Neutrophil (primary cell): ENCODE measurements at regions not wholly inside any gene's neighbourhood (a gene's known extent, or its start where the extent isn't known, plus 50 kb on each side); places are given as distances from the start of the nearest gene placed in this dataset.
"Not testable (repeated sequence)": the region's sequence is repeated elsewhere in the genome, so short reads cannot be mapped to it uniquely, and the experiment has no call there.

ENCODE experiments used
- H3K27ac ChIP-seq: fragments of 200-600 bp; sonication (generic); 2 replicates; pipeline ENCODE4 v1.5.1; 2016; ENCODE audit warnings: mild to moderate bottlenecking, moderate library complexity
- H3K27me3 ChIP-seq: fragments of 200-600 bp; sonication (generic); 2 replicates; pipeline ENCODE4 v1.6.0; 2016; ENCODE audit warnings: mild to moderate bottlenecking
- H3K36me3 ChIP-seq: fragments of 200-600 bp; sonication (generic); 2 replicates; pipeline ENCODE4 v1.5.1; 2017
- H3K4me1 ChIP-seq, 2 experiments: fragments of 200-600 bp in 1 of 2; sonication (generic) in 1 of 2; 1 replicate in 1 of 2; 2 replicates in 1 of 2; pipeline versions ENCODE4 v1.5.1 to v1.6.1; 2013 to 2016; ENCODE audit warnings: low read depth in 1 of 2, low read length in 1 of 2, mild to moderate bottlenecking in 1 of 2, moderate library complexity in 1 of 2; ENCODE audit not compliant: control insufficient read depth in 1 of 2, insufficient read depth in 1 of 2
- H3K4me3 ChIP-seq, 2 experiments: fragments of 200-600 bp in 1 of 2; sonication (generic) in 1 of 2; 1 replicate in 1 of 2; 2 replicates in 1 of 2; pipeline ENCODE4 v1.5.1; 2013 to 2016; ENCODE audit warnings: low read depth in 1 of 2, low read length in 1 of 2, mild to moderate bottlenecking in 1 of 2, moderate library complexity in 1 of 2
- H3K9me3 ChIP-seq: fragments of 200-600 bp; sonication (generic); 2 replicates; pipeline ENCODE4 v1.5.1; 2016
- TF ChIP-seq, protein P1 (sequence below): fragments of 200-600 bp; sonication (generic); IDR thresholded peaks from 2 replicates; pipeline ENCODE4 v1.5.1; 2016; ENCODE audit warnings: antibody characterized with exemption

DNA sequence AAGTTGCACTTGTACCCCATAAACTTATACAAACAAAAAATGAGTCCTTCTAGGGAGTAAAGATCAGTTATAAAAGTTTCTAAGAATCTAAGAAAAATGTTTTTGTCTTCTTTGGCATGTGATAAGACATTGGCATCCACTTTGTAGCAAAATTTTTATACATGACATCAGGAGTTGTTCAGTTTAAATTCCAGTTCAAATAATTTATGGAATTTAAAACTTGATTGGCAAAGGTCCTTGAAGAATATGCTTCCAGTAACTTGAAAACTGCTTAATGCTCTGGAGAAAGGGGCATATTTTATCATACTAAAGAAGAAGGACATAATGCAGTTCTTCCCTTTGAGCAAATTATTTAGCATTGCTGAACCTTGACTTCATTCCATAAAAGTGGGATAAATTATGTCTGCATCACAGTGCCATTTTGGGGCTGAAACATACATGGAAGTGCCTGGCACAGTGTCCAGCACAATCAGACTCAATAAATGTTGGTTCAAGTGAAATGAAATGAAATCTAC, 163.3 kb upstream of the IL15 start:
- no peaks in the 10 kb centered on the region for H3K36me3 ChIP-seq
- TF ChIP-seq, protein P1, sequence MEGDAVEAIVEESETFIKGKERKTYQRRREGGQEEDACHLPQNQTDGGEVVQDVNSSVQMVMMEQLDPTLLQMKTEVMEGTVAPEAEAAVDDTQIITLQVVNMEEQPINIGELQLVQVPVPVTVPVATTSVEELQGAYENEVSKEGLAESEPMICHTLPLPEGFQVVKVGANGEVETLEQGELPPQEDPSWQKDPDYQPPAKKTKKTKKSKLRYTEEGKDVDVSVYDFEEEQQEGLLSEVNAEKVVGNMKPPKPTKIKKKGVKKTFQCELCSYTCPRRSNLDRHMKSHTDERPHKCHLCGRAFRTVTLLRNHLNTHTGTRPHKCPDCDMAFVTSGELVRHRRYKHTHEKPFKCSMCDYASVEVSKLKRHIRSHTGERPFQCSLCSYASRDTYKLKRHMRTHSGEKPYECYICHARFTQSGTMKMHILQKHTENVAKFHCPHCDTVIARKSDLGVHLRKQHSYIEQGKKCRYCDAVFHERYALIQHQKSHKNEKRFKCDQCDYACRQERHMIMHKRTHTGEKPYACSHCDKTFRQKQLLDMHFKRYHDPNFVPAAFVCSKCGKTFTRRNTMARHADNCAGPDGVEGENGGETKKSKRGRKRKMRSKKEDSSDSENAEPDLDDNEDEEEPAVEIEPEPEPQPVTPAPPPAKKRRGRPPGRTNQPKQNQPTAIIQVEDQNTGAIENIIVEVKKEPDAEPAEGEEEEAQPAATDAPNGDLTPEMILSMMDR: no peak
- H3K9me3 ChIP-seq: no peaks in the 10 kb centered on the region
- no peak overlapping the region for H3K4me3 ChIP-seq
- H3K27me3 ChIP-seq: no peaks in the 10 kb centered on the region
- no peaks in the 10 kb centered on the region for H3K4me1 ChIP-seq
- no peak overlapping the region for H3K27ac ChIP-seq

DNA sequence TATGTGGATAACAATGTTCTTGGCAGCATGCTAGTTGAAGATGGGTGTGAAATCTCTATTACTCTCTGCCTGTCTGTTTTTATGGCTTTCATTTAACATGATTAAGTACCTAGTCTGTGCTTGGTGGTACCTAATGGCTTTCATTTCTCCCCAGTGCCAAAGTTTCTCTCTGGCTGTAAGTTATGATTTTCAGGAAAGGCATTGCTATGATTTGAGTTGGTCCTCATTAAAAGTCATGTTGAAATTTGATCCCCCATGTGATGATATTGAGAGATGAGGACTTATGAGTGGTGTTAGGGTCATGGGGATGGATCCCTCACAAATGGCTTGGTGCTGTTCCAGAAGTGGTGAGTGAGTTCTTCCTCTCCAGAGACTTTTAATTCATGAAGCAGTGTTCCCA, 162.4 kb upstream of the IL15 start:
- TF ChIP-seq, protein P1: no peak

GRCh38 chr4:141480950-141481349, 155.4 kb upstream of the IL15 start:
- no peak overlapping the region for H3K27ac ChIP-seq
- H3K27me3 ChIP-seq: no peaks in the 10 kb centered on the region
- no peak overlapping the region for H3K4me3 ChIP-seq
- no peaks in the 10 kb centered on the region for H3K9me3 ChIP-seq
- no peaks in the 10 kb centered on the region for H3K36me3 ChIP-seq
- TF ChIP-seq, protein P1: no peak
- H3K4me1 ChIP-seq: no peaks in the 10 kb centered on the region

More for the DNA sequence above, 162.4 kb upstream of the IL15 start:
- Histone ChIP-seq H3K27me3 (no peaks in the 10 kb centered on the region), H3K27ac (no peak overlapping the region), H3K9me3 (no peaks in the 10 kb centered on the region), H3K4me3 (no peak overlapping the region), H3K4me1 (no peaks in the 10 kb centered on the region), H3K36me3 (no peaks in the 10 kb centered on the region)

GRCh38 chr4:141484298-141484697, 152.1 kb upstream of the IL15 start:
- H3K4me3 ChIP-seq, H3K27ac ChIP-seq, H3K4me1 ChIP-seq, H3K9me3 ChIP-seq, H3K36me3 ChIP-seq, H3K27me3 ChIP-seq: not testable (repeated sequence)

DNA sequence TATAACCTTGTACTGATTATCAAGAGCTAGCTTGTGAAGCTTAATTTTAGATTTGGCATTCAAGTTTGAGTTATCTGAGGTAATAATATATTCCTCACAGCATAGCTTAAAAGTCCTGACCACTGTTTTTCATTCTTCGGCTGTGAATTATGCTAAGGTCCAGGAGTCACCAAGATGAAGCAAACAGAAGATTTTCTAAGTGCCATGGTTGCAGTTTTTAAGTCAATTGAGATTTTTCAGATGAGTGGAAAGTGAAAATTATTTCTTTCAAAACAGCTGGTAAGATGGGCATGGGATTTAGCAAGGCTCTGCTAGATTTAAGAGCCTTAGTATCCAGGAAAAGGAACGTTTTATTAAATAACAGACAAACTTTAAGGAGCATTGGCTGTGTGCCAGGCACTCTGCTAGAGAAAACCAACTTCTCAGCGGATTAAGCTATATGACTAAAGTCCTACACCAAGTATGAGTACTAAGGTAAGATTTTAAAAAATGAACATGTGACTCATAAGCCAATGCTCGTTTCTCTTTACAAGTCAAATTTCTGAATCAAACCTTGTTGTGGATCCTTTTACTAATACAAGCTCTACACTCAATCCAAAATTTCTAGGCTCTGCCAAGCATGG, 149.9 kb upstream of the IL15 start:
- Histone ChIP-seq H3K27me3 (no peaks in the 10 kb centered on the region), H3K36me3 (no peaks in the 10 kb centered on the region), H3K9me3 (no peaks in the 10 kb centered on the region), H3K4me1 (no peaks in the 10 kb centered on the region), H3K4me3 (no peak overlapping the region), H3K27ac (no peak overlapping the region)
- TF ChIP-seq, protein P1: no peak

DNA sequence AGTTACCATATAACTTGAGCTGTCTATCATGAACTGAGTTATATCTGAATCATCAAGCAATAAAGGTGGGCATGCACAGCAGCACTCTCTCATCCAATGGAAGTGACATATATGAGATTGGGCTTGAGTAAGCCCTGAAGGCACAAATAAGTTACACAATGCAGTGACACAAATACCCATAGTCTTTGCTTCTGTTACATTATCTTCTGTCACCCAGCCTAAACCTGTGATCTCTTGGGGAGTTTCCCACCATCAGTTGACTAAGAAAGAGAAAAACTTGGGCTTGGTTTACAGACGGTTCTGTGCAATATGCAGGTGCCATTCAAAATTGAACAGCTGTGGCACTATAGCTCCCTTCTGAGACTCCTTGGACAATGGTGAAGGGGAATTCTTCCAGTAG, 138.8 kb upstream of the IL15 start:
- TF ChIP-seq, protein P1: no peak
- no peak overlapping the region for H3K27ac ChIP-seq
- H3K9me3 ChIP-seq: no peaks in the 10 kb centered on the region
- no peaks in the 10 kb centered on the region for H3K27me3 ChIP-seq
- no peaks in the 10 kb centered on the region for H3K36me3 ChIP-seq
- no peak overlapping the region for H3K4me3 ChIP-seq
- no peaks in the 10 kb centered on the region for H3K4me1 ChIP-seq
